ENCODE measurements at regions not wholly inside any gene's neighbourhood (a gene's known extent, or its start where the extent isn't known, plus 50 kb on each side); places are given as distances from the start of the nearest gene placed in this dataset.

DNA sequence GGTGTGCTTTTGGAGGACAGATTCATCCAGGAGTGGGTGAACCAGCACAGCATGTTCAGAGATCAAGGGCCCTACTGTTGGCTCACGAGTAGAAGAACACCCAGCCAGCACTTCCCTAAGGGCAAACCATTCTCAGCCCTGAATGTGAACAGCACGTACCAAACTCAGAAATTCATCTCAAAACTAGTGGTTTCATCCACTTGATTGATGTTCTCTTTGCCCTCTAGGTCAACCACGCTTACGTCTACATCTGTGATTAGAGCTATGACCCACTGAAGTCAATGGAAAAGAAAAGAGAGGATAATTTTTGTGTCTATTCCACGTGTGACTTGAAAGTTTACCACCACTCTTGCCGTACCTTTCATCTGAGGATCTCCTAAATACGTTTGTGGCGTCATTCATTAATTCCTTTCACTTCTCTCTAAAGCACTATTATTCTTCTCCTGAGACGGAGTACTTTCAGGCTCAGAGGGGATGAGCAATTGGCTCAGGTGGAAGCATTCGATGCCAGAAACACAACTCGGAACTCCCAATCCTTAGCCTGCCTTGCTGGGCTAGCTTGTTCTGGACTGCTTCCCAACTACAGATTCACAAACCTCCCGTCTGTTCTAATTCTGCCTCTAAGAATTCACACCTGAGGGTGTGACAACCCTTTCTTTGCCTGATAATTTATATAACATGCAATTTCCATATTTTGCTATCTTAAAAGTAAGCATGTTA, 57.3 kb upstream of the HIVEP3 start:
- TF ChIP-seq CTCF (IDR thresholded peaks at IDR 0.05) (no peak), POLR2AphosphoS5 (IDR thresholded peaks at IDR 0.05; ENCODE audit: insufficient read depth in 1 of 2, low read depth in 1 of 2) (no peak)
